RWPE1 (cell line): ENCODE measurements at regions not wholly inside any gene's neighbourhood (a gene's known extent, or its start where the extent isn't known, plus 50 kb on each side); places are given as distances from the start of the nearest gene placed in this dataset.

Experiments
- CTCF ChIA-PET: fragments of 350-600 bp; sonication (Branson Sonifier 250); formaldehyde crosslinking; extraction: SDS; loops from one replicate; lab custom pipeline; 2021; lab: Yijun Ruan, JAX
- POLR2A ChIA-PET: fragments of 400-600 bp; formaldehyde crosslinking; extraction: SDS; loops from one replicate; lab custom pipeline; 2020; ENCODE audit warnings: antibody characterized with exemption; ENCODE audit not compliant: low non-redundant PET; lab: Yijun Ruan, JAX
- DNase-seq: peaks from one replicate; pipeline ENCODE4 v3.0.0; 2012; ENCODE audit warnings: low spot score
- H3K27ac ChIP-seq: fragments of 450-650 bp; 2 replicates; pipeline ENCODE4 v1.5.1; 2017
- CTCF ChIP-seq: fragments of 450-650 bp; conservative IDR thresholded peaks from 2 replicates; pipeline ENCODE4 v1.5.1; 2017; ENCODE audit warnings: low read depth, mild to moderate bottlenecking

GRCh38 chr1:58874342-58874741, 90.5 kb upstream of the JUN start:
- ChIA-PET CTCF (no interaction called here), POLR2A (no interaction called here)
- DNase-seq: no peak
- TF ChIP-seq CTCF: no peak
- H3K27ac ChIP-seq: 0 out of 2 replicates have a peak overlapping the region, but pooled peaks have one; percentile 9

DNA sequence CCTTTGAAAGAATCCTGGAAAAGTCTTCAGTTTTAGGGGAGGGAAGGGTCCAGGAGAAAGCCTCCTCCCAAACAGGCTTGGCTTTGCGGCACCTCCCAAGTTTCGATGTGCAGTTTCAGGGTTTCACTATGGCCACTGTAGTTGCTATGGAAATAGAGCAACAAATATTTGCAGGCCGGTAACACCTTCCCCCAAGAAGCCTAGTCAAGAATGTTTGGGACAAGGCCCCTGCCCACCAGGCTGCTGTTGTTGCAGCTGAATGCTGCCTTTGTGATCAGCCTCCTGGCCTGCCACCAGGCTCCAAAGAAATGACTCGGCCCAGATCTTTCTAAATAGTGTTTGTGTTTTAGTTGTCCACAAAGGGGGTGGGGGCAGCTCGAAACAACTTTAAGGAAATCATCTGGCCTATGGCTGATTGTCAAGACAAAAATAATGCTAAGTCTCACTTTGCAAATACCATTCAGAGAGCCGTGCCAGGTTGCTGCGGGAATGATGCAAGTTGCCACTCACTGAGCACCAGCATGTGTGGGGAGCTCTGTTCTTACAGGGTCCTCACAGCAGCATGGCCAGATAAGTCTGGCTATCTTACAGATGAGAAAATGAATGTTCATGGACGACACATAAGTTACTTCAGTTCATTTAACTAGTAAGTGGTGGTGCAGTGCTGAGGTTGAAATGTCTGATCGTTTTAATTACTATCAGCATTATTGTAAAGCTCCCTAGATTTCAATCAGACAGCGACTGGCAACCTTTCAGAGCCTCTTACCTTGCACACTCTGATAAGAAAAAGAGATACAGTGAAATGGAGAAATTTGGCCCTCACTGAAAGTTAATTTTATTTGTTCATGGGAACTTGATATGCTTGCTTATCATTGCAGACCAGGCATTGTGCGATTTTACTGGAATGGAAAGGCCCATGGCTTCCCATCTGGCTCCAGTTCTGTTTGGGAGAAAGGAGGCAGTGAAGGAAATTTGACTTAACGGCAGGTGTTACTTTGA, 91.2 kb upstream of the JUN start:
- ChIA-PET CTCF (no interaction called here), POLR2A (no interaction called here)
- H3K27ac ChIP-seq: 0 out of 2 replicates have a peak overlapping the region, but pooled peaks have one; percentile 9
- DNase-seq: no peak
- TF ChIP-seq CTCF: no peak

- no peak overlapping the region for H3K27ac ChIP-seq
- no peak for DNase-seq
- TF ChIP-seq CTCF: no peak
- CTCF ChIA-PET: interaction anchor here (0.6 kb wide), 1 partner anchor 19 kb away, joined by 4 read pairs; no protein-coding TSS in a partner anchor
- POLR2A ChIA-PET: no interaction called here
Observed at GRCh38 chr1:58879464-58879863, 95.6 kb upstream of the JUN start.

DNA sequence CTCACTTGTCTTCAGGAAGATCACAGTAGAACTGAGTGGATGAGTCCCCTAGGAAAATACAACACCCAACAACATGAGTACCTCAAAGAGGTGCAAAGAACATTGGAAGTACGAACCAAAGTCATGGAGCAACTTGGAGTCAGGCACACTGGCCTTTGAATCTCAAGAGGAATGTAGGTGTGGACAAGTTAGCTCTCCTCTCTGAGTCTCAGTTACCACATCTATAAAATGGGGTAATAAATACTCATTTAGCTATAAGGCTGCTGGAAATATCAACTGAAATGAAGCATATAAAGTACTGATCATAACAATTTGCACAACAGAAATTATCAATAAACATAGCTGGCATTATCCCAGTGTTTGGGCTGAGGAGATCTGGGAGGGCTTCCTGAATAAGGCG, 96.7 kb upstream of the JUN start:
- TF ChIP-seq CTCF: no peak
- POLR2A ChIA-PET: no interaction called here
- CTCF ChIA-PET: interaction anchor here (0.6 kb wide), 1 partner anchor 165 kb away, joined by 3 read pairs; no protein-coding TSS in a partner anchor
- H3K27ac ChIP-seq: no peak overlapping the region
- no peak for DNase-seq

GRCh38 chr1:58881471-58881994, 97.7 kb upstream of the JUN start:
- DNase-seq: peak; percentile 71
- no peak for TF ChIP-seq CTCF
- ChIA-PET CTCF (no interaction called here), POLR2A (no interaction called here)
- H3K27ac ChIP-seq: peak overlapping the region; percentile 34

GRCh38 chr1:58882322-58882948, 98.6 kb upstream of the JUN start:
- peak overlapping the region; percentile 80 for H3K27ac ChIP-seq
- CTCF ChIA-PET: no interaction called here
- no peak for DNase-seq
- TF ChIP-seq CTCF: no peak
- POLR2A ChIA-PET: no interaction called here
